ENCODE measurements at regions not wholly inside any gene's neighbourhood (a gene's known extent, or its start where the extent isn't known, plus 50 kb on each side); places are given as distances from the start of the nearest gene placed in this dataset.
"Not testable (repeated sequence)": the region's sequence is repeated elsewhere in the genome, so short reads cannot be mapped to it uniquely, and the experiment has no call there.

DNA sequence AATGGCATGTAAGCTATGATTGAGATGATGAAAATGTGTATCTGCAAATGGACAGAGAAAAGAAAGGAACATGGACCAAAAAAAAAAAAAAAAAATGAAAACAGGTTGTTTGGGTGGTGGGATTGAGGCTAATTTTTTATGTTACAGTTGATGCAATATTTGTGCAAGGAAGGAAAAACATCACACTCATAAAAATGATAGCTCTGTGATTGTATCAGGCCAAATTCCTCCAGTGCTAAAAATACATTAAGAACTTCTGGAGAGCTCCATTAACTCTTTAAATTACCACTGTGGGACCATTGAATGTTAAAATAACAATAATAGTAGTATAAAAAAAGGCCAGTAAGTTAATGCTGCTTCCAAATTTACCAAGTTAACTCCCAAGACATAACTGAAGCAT, 79.5 kb upstream of the MSX2 start:
- TF ChIP-seq, protein P1, sequence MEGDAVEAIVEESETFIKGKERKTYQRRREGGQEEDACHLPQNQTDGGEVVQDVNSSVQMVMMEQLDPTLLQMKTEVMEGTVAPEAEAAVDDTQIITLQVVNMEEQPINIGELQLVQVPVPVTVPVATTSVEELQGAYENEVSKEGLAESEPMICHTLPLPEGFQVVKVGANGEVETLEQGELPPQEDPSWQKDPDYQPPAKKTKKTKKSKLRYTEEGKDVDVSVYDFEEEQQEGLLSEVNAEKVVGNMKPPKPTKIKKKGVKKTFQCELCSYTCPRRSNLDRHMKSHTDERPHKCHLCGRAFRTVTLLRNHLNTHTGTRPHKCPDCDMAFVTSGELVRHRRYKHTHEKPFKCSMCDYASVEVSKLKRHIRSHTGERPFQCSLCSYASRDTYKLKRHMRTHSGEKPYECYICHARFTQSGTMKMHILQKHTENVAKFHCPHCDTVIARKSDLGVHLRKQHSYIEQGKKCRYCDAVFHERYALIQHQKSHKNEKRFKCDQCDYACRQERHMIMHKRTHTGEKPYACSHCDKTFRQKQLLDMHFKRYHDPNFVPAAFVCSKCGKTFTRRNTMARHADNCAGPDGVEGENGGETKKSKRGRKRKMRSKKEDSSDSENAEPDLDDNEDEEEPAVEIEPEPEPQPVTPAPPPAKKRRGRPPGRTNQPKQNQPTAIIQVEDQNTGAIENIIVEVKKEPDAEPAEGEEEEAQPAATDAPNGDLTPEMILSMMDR (IDR thresholded peaks at IDR 0.05; ENCODE audit: low read depth, low read length) = no peak
- DNase-seq (ENCODE audit: low read depth in 2 of 2) = no peak
- no peak overlapping the region for H3K4me3 ChIP-seq (replicated peaks in 1 of 2; ENCODE audit: low read depth in 2 of 2, low read length in 2 of 2)

DNA sequence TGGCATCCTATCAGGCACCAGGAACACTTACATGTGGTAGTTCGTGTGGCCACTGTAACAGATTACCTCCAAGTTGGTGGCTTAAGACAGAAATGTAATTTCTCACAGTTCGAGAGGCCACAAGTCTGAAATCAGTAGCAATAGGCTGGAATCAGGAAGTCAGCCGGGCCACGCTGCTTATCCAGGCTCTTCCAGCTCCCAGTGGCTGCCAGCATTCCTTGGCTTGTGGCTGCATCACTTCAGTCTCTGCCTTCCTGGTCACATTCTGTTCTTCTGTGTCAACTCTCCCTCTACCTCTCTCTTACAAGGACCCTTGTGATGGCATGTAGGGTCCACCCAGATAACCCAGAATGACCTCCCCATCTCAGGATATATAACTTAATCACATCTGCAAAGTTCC, 78.7 kb upstream of the MSX2 start:
- no peak overlapping the region for H3K4me3 ChIP-seq (replicated peaks in 1 of 2; ENCODE audit: low read depth in 2 of 2, low read length in 2 of 2)
- TF ChIP-seq, protein P1 (IDR thresholded peaks at IDR 0.05; ENCODE audit: low read depth, low read length) = no peak
- DNase-seq (ENCODE audit: low read depth in 2 of 2) = no peak

DNA sequence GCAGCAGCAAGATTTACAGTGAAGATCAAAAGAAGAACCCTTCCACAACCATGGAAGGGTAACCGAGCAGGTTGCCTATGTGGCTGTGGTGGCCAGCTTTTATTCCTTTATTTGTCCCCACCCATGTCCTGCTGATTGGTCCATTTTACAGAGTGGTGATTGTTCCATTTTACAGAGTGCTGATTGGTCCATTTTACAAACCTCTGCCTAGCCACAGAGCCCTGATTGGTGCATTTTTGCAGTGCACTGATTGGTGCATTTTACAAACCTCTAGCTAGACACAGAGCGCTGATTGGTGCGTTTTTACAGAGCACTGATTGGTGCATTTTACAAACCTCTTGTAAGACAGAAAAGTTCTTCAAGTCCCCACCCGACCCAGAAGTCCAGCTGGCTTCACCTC, 75.8 kb upstream of the MSX2 start:
- not testable (repeated sequence) for DNase-seq (ENCODE audit: low read depth in 2 of 2); H3K4me3 ChIP-seq (replicated peaks in 1 of 2; ENCODE audit: low read depth in 2 of 2, low read length in 2 of 2)

DNA sequence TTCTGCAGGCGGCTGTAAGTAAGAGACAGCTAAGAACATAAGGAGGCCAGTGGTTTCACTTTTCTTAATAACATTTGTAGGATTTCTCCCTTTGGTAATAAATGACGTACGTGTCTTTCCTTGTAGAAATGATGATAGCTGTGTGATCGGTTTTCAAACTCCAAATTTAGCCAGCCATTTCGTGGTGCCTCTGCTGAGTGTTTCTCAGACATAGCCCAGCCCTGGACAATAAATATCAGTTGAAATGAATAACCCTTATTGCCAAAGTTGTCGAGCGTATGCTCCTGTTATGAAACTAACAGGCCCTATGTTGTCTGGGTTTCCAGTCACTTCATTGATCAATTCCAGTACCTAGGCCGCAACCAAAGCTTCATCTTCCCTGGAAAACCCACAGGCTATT, 75.0 kb upstream of the MSX2 start:
- TF ChIP-seq, protein P1 (IDR thresholded peaks at IDR 0.05; ENCODE audit: low read depth, low read length) = no peak
- H3K4me3 ChIP-seq (replicated peaks in 1 of 2; ENCODE audit: low read depth in 2 of 2, low read length in 2 of 2) = no peak overlapping the region
- DNase-seq (ENCODE audit: low read depth in 2 of 2) = no peak

DNA sequence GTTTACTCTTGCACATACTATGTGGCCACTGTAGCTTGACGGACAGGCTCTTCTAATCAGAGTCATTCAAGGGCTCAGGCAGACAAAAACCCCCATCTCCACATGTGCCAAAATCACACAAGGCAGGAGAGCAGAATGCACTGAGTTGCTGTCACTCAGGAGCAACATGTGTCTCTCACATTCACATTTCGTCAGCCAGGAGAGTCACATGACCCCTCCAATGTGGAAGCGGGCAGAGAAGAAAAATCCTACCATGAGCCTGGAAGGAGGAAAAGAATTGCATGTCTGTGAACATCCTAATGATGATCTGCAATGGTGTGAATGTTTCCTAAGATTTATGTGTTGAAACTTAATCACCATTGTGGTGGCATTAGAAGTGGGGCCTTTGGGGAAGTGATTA, 69.9 kb upstream of the MSX2 start:
- TF ChIP-seq, protein P1 (IDR thresholded peaks at IDR 0.05; ENCODE audit: low read depth, low read length) = no peak
- H3K4me3 ChIP-seq (replicated peaks in 1 of 2; ENCODE audit: low read depth in 2 of 2, low read length in 2 of 2) = no peak overlapping the region
- DNase-seq (ENCODE audit: low read depth in 2 of 2) = no peak

DNA sequence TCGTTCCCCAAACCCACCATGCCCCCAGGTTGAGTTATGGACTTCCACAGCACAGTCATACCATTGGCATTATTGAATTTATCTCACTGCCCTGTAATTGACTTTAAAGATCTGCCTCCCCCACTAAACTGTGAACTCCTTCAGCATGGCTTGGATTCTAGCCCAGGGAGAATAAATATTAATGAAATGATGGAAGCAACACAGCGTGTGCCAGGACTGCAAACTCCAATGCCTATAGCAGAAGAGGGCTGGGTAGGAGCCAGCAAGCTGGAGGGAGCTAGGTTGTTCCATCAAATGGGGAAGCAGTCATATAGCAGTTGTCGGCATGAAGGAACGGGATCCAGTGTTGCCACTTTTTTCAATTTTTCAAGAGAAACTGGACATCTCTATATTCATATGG, 69.0 kb upstream of the MSX2 start:
- no peak for DNase-seq (ENCODE audit: low read depth in 2 of 2)
- no peak overlapping the region for H3K4me3 ChIP-seq (replicated peaks in 1 of 2; ENCODE audit: low read depth in 2 of 2, low read length in 2 of 2)
- TF ChIP-seq, protein P1 (IDR thresholded peaks at IDR 0.05; ENCODE audit: low read depth, low read length) = no peak

DNA sequence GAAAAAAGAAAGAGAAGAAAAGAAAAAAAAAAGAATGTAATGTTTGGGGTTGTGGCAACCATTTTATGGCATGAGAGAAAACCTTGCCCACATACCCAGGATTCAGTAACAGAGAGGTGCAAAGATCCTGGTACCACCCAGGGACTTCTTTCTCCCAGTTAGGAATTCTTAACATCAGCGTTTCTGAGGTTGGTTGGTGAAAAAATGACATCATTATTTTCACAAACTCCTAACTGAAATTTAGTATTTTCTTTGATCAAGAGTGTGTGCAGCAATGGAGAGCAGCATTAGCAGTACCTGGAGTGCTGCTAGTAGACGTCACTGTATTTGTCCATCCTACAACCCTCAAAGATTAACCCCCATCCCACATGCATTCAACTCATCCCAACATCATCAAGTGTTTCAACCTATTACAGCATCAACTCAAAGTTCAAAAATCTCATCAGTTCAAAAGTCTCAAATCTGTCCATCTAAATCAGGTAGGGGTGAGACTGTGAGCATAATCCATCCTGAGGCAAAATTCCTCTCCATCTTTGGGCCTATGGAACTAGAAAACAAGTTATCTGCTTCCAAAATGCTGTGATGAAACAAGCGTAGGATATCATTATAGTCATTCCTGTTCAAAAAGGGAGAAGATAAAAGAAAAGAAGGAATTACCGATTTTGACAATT, 60.1 kb upstream of the MSX2 start:
- no peak for DNase-seq (ENCODE audit: low read depth in 2 of 2)
- TF ChIP-seq, protein P1 (IDR thresholded peaks at IDR 0.05; ENCODE audit: low read depth, low read length) = no peak
- no peak overlapping the region for H3K4me3 ChIP-seq (replicated peaks in 1 of 2; ENCODE audit: low read depth in 2 of 2, low read length in 2 of 2)

Measured in cardiac fibroblast (primary cell).